CD4-positive, alpha-beta T cell (primary cell): ENCODE measurements at regions not wholly inside any gene's neighbourhood (a gene's known extent, or its start where the extent isn't known, plus 50 kb on each side); places are given as distances from the start of the nearest gene placed in this dataset.

Source experiments
- ATAC-seq: fragments of 200-7000 bp; cut with Tn5 transposase; one replicate; pipeline ENCODE4 v1.10.0; 2022; ENCODE audit warnings: mild to moderate bottlenecking; ENCODE audit not compliant: poor library complexity
- CTCF ChIA-PET: fragments of 350-600 bp; sonication (Branson Sonifier 250); formaldehyde crosslinking; loops from one replicate; lab custom pipeline; 2021; ENCODE audit warnings: antibody characterized with exemption, inconsistent platforms; lab: Charles Lee
- POLR2A ChIA-PET: fragments of 350-600 bp; sonication (Branson Sonifier 250); formaldehyde crosslinking; loops from one replicate; lab custom pipeline; 2021; ENCODE audit warnings: antibody characterized with exemption, inconsistent platforms; lab: Charles Lee
- DNase-seq, 14 experiments: peaks; one replicate each; pipeline ENCODE4 v3.0.0-alpha.2; 2013 to 2020; ENCODE audit warnings: mixed read lengths in 2 of 14
- H3K27ac ChIP-seq, 2 donors: one replicate each; pipeline versions ENCODE4 v1.5.1 to v1.7.0; 2013; ENCODE audit warnings: low read length in 2 of 2, low read depth in 1 of 2, mild to moderate bottlenecking in 1 of 2
- H3K27me3 ChIP-seq, 2 experiments: 1 replicate in 1 of 2; 2 replicates in 1 of 2; pipeline versions ENCODE4 v1.6.1 to v1.7.0; 2013; ENCODE audit warnings: low read length in 2 of 2, control low read depth in 1 of 2, mild to moderate bottlenecking in 1 of 2, moderate library complexity in 1 of 2; ENCODE audit not compliant: insufficient read depth in 2 of 2, control insufficient read depth in 1 of 2
- H3K36me3 ChIP-seq: one replicate; pipeline ENCODE4 v1.6.1; 2013; ENCODE audit warnings: low read length, control low read depth; ENCODE audit not compliant: insufficient read depth
- H3K4me1 ChIP-seq: one replicate; pipeline ENCODE4 v1.6.1; 2013; ENCODE audit warnings: low read length, control low read depth; ENCODE audit not compliant: insufficient read depth
- H3K4me3 ChIP-seq: one replicate; pipeline ENCODE4 v1.5.1; 2013; ENCODE audit warnings: mild to moderate bottlenecking, low read length, moderate library complexity
- H3K9me3 ChIP-seq, 2 experiments: 1 replicate in 1 of 2; 2 replicates in 1 of 2; pipeline versions ENCODE4 v1.6.1 to v1.7.0; 2013; ENCODE audit warnings: low read length in 2 of 2, mild to moderate bottlenecking in 2 of 2, control low read depth in 1 of 2, moderate library complexity in 1 of 2; ENCODE audit not compliant: control insufficient read depth in 1 of 2, insufficient read depth in 1 of 2
- H3K27ac Mint-ChIP-seq: one replicate; pipeline ENCODE4 v1.8.0; 2020; ENCODE audit warnings: mixed read lengths
- H3K27me3 Mint-ChIP-seq: one replicate; pipeline ENCODE4 v1.8.0; 2021; ENCODE audit warnings: mixed read lengths
- H3K36me3 Mint-ChIP-seq: one replicate; pipeline ENCODE4 v1.8.0; 2021; ENCODE audit warnings: low read depth, mixed read lengths
- H3K4me1 Mint-ChIP-seq: one replicate; pipeline ENCODE4 v1.8.0; 2021; ENCODE audit warnings: low read depth, mixed read lengths
- H3K4me3 Mint-ChIP-seq: one replicate; pipeline ENCODE4 v1.8.0; 2020; ENCODE audit warnings: mild to moderate bottlenecking, mixed read lengths
- H3K9me3 Mint-ChIP-seq: one replicate; pipeline ENCODE4 v1.8.0; 2020; ENCODE audit warnings: mixed read lengths
- CTCF ChIP-seq: fragments of 200-600 bp; IDR thresholded peaks from one replicate; pipeline ENCODE4 v1.8.0; 2022; ENCODE audit warnings: antibody characterized with exemption, mild to moderate bottlenecking
- intact Hi-C, 2 experiments: fragments of 100-400 bp; cut with DNase I in 1 of 2; cut with micrococcal nuclease in 1 of 2; formaldehyde crosslinking; loops; one replicate each; pipeline versions ENCODE4 v1.15.1 to v1.9.0; 2023 to 2025; cut with DNase I, micrococcal nuclease

GRCh38 chr4:180814875-180815417 is 1428.3 kb upstream of the TENM3 start:
- Histone ChIP-seq H3K27ac (no peak overlapping the region), H3K4me1 (no peaks in the 10 kb centered on the region), H3K9me3 (peaks cover 0 to 7% of the 10 kb centered on the region in 2 experiments), H3K36me3 (no peaks in the 10 kb centered on the region), H3K27me3 (no peaks in the 10 kb centered on the region), H3K4me3 (no peak overlapping the region)
- H3K4me3 Mint-ChIP-seq: no peak overlapping the region
- intact Hi-C loops: no loop called here
- H3K27ac Mint-ChIP-seq: no peak overlapping the region
- no peak for DNase-seq
- POLR2A ChIA-PET: no interaction called here
- TF ChIP-seq CTCF: no peak
- H3K9me3 Mint-ChIP-seq: peaks cover 4% of the 10 kb centered on the region
- H3K27me3 Mint-ChIP-seq: no peaks in the 10 kb centered on the region
- no peaks in the 10 kb centered on the region for H3K4me1 Mint-ChIP-seq
- no peak for ATAC-seq
- no peaks in the 10 kb centered on the region for H3K36me3 Mint-ChIP-seq
- CTCF ChIA-PET: no interaction called here

- Histone ChIP-seq H3K36me3 (no peaks in the 10 kb centered on the region), H3K9me3 (peaks cover 0 to 7% of the 10 kb centered on the region in 2 experiments), H3K4me1 (no peaks in the 10 kb centered on the region), H3K27me3 (no peaks in the 10 kb centered on the region), H3K4me3 (no peak overlapping the region), H3K27ac (no peak overlapping the region)
- intact Hi-C loops: no loop called here
- Mint-ChIP-seq H3K4me3 (no peak overlapping the region), H3K36me3 (no peaks in the 10 kb centered on the region), H3K27ac (no peak overlapping the region), H3K4me1 (no peaks in the 10 kb centered on the region), H3K9me3 (peaks cover 4% of the 10 kb centered on the region), H3K27me3 (no peaks in the 10 kb centered on the region)
- ChIA-PET POLR2A (no interaction called here), CTCF (no interaction called here)
- ATAC-seq (no peak), DNase-seq (no peak)
- no peak for TF ChIP-seq CTCF
Measured at GRCh38 chr4:180817529-180817928, 1425.7 kb upstream of the TENM3 start.

DNA sequence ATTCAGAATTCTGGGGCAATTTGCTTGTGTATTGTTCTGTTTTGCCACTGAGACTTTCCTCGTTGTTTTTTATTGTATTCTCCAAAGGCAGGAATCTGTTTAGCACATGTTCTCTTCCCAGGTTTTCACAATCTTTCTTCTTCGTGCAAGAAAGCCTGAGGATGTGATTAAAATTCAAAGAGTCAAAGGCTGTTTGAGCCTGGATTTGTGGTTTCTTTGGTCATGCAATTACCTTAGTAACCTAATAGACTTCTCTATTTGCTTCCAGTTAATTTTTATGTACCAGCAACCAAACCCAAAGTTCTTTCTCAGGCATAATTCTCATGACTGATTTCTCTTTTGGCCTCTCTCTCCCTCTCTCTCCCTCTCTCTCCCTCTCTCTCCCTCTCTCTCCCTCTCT is 1420.1 kb upstream of the TENM3 start:
- intact Hi-C loops: no loop called here
- H3K4me3 ChIP-seq: no peak overlapping the region
- H3K4me1 Mint-ChIP-seq: no peaks in the 10 kb centered on the region
- H3K4me1 ChIP-seq: no peaks in the 10 kb centered on the region
- CTCF ChIA-PET: no interaction called here
- DNase-seq (no peak), ATAC-seq (no peak)
- no peak overlapping the region for H3K27ac ChIP-seq
- H3K27me3 ChIP-seq: no peaks in the 10 kb centered on the region
- H3K36me3 ChIP-seq: no peaks in the 10 kb centered on the region
- no peaks in the 10 kb centered on the region for H3K27me3 Mint-ChIP-seq
- H3K4me3 Mint-ChIP-seq: no peak overlapping the region
- no peaks in the 10 kb centered on the region for H3K36me3 Mint-ChIP-seq
- no peak for TF ChIP-seq CTCF
- no peaks in the 10 kb centered on the region for H3K9me3 Mint-ChIP-seq
- H3K9me3 ChIP-seq: peaks cover 0 to 4% of the 10 kb centered on the region in 2 experiments
- H3K27ac Mint-ChIP-seq: no peak overlapping the region
- POLR2A ChIA-PET: no interaction called here
